Endothelial cell of umbilical vein (primary cell): ENCODE measurements at regions not wholly inside any gene's neighbourhood (a gene's known extent, or its start where the extent isn't known, plus 50 kb on each side); places are given as distances from the start of the nearest gene placed in this dataset.

Experiments used
- POLR2A ChIP-seq: IDR thresholded peaks from 2 replicates; pipeline ENCODE4 v1.6.1; 2012; ENCODE audit warnings: low read depth, mild to moderate bottlenecking, control low read depth, low read length
- POLR2AphosphoS5 ChIP-seq: IDR thresholded peaks from 2 replicates; pipeline ENCODE4 v1.6.1; 2012; ENCODE audit warnings: low read depth, mild to moderate bottlenecking, control low read depth, low read length, moderate library complexity; ENCODE audit not compliant: insufficient read depth
- TF ChIP-seq, protein P1 (sequence below), 2 donors: IDR thresholded peaks; 1 replicate in 1 of 2; 2 replicates in 1 of 2; pipeline ENCODE4 v1.5.1; 2011; ENCODE audit warnings: low read length in 2 of 2, mild to moderate bottlenecking in 2 of 2, moderate library complexity in 2 of 2, control low read depth in 1 of 2, inconsistent platforms in 1 of 2, low read depth in 1 of 2; ENCODE audit not compliant: insufficient read depth in 1 of 2; ENCODE audit errors: extremely low read depth in 1 of 2

DNA sequence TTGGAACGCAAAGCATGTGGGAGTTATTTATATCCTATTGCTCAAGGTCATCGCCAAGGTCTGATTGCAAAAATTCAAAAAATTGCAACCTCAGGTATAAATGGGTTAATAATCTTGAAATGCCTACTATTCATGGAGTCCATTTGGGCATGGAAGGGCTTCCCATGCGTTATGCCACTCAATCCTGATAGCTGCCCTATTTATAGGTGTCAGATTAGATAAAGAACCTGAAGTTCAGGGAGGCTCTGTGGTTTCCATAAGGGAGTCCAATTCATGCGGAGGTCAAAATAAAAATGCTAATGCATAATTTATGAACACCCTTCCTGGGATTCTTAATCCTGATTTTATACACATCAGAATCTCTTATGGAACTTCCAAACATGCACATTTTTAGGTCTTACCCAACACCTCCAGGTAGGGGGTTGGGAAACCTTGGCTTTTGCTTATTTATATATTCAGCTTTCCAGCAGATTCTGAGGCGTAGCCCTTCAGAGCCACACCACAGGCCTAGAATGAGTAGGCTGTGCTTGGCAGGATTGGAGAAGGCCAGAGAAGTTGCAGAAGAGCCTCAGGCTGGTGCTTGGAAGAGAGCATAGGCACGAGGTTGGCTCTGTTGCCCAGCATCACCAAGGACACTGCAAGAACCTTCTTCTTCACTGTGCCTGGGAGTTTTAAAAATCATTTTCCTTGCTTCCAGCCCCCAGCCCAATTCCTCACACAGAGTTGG, 324.4 kb upstream of the CFAP20DC start:
- TF ChIP-seq, protein P1, sequence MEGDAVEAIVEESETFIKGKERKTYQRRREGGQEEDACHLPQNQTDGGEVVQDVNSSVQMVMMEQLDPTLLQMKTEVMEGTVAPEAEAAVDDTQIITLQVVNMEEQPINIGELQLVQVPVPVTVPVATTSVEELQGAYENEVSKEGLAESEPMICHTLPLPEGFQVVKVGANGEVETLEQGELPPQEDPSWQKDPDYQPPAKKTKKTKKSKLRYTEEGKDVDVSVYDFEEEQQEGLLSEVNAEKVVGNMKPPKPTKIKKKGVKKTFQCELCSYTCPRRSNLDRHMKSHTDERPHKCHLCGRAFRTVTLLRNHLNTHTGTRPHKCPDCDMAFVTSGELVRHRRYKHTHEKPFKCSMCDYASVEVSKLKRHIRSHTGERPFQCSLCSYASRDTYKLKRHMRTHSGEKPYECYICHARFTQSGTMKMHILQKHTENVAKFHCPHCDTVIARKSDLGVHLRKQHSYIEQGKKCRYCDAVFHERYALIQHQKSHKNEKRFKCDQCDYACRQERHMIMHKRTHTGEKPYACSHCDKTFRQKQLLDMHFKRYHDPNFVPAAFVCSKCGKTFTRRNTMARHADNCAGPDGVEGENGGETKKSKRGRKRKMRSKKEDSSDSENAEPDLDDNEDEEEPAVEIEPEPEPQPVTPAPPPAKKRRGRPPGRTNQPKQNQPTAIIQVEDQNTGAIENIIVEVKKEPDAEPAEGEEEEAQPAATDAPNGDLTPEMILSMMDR (IDR thresholded peaks at IDR 0.05; ENCODE audit: extremely low read depth in 1 of 2, insufficient read depth in 1 of 2, low read depth in 1 of 2, low read length in 2 of 2), result no peak
- no peak for TF ChIP-seq POLR2A
- TF ChIP-seq POLR2AphosphoS5, result no peak
